OCI-LY3 (cell line): ENCODE measurements at regions not wholly inside any gene's neighbourhood (a gene's known extent, or its start where the extent isn't known, plus 50 kb on each side); places are given as distances from the start of the nearest gene placed in this dataset.
"Not testable (repeated sequence)": the region's sequence is repeated elsewhere in the genome, so short reads cannot be mapped to it uniquely, and the experiment has no call there.

Experiments used
- H2AFZ ChIP-seq: fragments of 200-600, 300-600 bp; shearing (Covaris generic); 2 replicates; pipeline ENCODE4 v1.6.0; 2014; ENCODE audit warnings: antibody characterized with exemption, low read depth, low read length
- H3K27ac ChIP-seq: fragments of 200-600, 300-600 bp; sonication (generic); 2 replicates; pipeline ENCODE4 v1.5.1; 2014; ENCODE audit warnings: mild to moderate bottlenecking, low read length, moderate library complexity, mixed read lengths
- H3K27me3 ChIP-seq: fragments of 200-600, 300-600 bp; sonication (generic); 2 replicates; pipeline ENCODE4 v1.6.1; 2014; ENCODE audit warnings: low read depth, low read length, mixed read lengths
- H3K36me3 ChIP-seq: fragments of 200-600, 300-600 bp; sonication (generic); replicated peaks from 2 replicates; pipeline ENCODE3; 2014; ENCODE audit warnings: low read depth, low read length, mixed read lengths
- H3K4me1 ChIP-seq: fragments of 300-600, 200-600 bp; sonication (generic); 2 replicates; pipeline ENCODE4 v1.6.1; 2014; ENCODE audit warnings: low read length, mixed read lengths
- H3K4me2 ChIP-seq: fragments of 200-600, 300-600 bp; sonication (generic); 2 replicates; pipeline ENCODE4 v1.6.1; 2014; ENCODE audit warnings: low read length, mixed read lengths
- H3K4me3 ChIP-seq: fragments of 300-600, 200-600 bp; sonication (generic); 2 replicates; pipeline ENCODE4 v1.5.1; 2014; ENCODE audit warnings: antibody characterized with exemption, mild to moderate bottlenecking, low read length, moderate library complexity
- H3K79me2 ChIP-seq: fragments of 300-600, 200-600 bp; shearing (Covaris generic); 2 replicates; pipeline ENCODE4 v1.6.1; 2014; ENCODE audit warnings: mild to moderate bottlenecking, low read length, mixed read lengths
- H3K9ac ChIP-seq: fragments of 300-600, 200-600 bp; shearing (Covaris generic); 2 replicates; pipeline ENCODE4 v1.6.0; 2014; ENCODE audit warnings: mild to moderate bottlenecking, low read length, moderate library complexity
- H3K9me3 ChIP-seq: fragments of 200-600, 300-600 bp; shearing (Covaris generic); 2 replicates; pipeline ENCODE4 v1.6.1; 2014; ENCODE audit warnings: low read length, mixed read lengths; ENCODE audit not compliant: insufficient read depth
- H4K20me1 ChIP-seq: fragments of 200-600, 300-600 bp; sonication (generic); 2 replicates; pipeline ENCODE4 v1.6.1; 2016; ENCODE audit warnings: low read length, mixed read lengths; ENCODE audit not compliant: insufficient read depth
- EZH2phosphoT487 ChIP-seq: fragments of 200-600 bp; shearing (Covaris generic); IDR thresholded peaks from 2 replicates; pipeline ENCODE4 v1.6.1; 2018; ENCODE audit warnings: antibody characterized with exemption, mixed run types, low read depth
- TF ChIP-seq, protein P1 (sequence below): fragments of 200-600, 300-600 bp; sonication (generic); IDR thresholded peaks from 2 replicates; pipeline ENCODE4 v1.5.1; 2014; ENCODE audit warnings: antibody characterized with exemption, low read length, low read depth

DNA sequence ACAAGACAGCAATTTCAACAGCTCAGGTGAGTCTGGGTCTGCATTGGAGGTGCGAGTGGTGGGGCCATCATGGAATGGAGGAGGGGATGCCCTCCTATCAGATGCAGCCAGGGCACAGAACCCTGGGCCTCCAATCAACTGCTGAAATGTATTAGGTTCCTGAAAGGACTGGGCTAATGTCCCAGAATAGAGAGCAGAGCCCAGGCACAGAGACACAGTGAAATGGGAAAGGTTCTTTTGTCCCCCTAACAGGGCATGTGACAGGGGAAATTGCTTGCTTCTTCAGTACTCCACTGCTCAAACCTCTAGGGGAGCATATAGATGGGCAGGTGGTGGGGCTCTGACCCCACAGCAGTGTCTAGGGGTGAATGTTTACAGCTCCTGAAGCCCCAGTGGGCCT is 87.3 kb upstream of the CLPB start:
- Histone ChIP-seq H2AFZ (no peak overlapping the region), H3K4me2 (no peak overlapping the region), H3K4me3 (no peak overlapping the region), H4K20me1 (no peaks in the 10 kb centered on the region), H3K9ac (no peak overlapping the region), H3K9me3 (no peaks in the 10 kb centered on the region), H3K79me2 (no peaks in the 10 kb centered on the region), H3K4me1 (peaks cover 13% of the 10 kb centered on the region), H3K27me3 (0 out of 2 replicates have a peak, but pooled peaks cover 8% of the 10 kb centered on the region), H3K27ac (no peak overlapping the region), H3K36me3 (no peaks in the 10 kb centered on the region)
- no peak for TF ChIP-seq EZH2phosphoT487
- TF ChIP-seq, protein P1, sequence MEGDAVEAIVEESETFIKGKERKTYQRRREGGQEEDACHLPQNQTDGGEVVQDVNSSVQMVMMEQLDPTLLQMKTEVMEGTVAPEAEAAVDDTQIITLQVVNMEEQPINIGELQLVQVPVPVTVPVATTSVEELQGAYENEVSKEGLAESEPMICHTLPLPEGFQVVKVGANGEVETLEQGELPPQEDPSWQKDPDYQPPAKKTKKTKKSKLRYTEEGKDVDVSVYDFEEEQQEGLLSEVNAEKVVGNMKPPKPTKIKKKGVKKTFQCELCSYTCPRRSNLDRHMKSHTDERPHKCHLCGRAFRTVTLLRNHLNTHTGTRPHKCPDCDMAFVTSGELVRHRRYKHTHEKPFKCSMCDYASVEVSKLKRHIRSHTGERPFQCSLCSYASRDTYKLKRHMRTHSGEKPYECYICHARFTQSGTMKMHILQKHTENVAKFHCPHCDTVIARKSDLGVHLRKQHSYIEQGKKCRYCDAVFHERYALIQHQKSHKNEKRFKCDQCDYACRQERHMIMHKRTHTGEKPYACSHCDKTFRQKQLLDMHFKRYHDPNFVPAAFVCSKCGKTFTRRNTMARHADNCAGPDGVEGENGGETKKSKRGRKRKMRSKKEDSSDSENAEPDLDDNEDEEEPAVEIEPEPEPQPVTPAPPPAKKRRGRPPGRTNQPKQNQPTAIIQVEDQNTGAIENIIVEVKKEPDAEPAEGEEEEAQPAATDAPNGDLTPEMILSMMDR, result no peak

DNA sequence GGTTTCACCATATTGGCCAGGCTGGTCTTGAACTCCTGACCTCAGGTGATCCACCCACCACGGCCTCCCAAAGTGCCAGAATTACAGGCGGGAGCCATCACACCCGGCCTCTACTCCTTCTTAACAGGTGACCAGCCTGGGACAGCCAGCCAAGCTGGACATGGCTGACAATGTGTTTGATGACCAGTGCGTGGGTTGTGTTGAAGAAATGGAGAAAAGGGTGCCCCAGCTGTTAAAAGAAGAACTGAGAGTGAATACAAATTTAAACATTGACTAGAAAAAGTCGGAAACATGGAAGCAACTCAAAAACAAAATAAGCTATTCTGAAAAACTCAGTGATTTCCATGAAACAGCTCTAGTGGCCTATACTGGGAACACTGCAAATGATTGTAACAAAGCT is 86.5 kb upstream of the CLPB start:
- no peak overlapping the region for H2AFZ ChIP-seq
- H3K9me3 ChIP-seq, result no peaks in the 10 kb centered on the region
- no peaks in the 10 kb centered on the region for H4K20me1 ChIP-seq
- no peak overlapping the region for H3K4me2 ChIP-seq
- TF ChIP-seq, protein P1, result no peak
- TF ChIP-seq EZH2phosphoT487, result no peak
- no peaks in the 10 kb centered on the region for H3K79me2 ChIP-seq
- 0 out of 2 replicates have a peak, but pooled peaks cover 8% of the 10 kb centered on the region for H3K27me3 ChIP-seq
- H3K27ac ChIP-seq, result no peak overlapping the region
- H3K4me3 ChIP-seq, result no peak overlapping the region
- H3K4me1 ChIP-seq, result peaks cover 13% of the 10 kb centered on the region
- no peak overlapping the region for H3K9ac ChIP-seq
- H3K36me3 ChIP-seq, result no peaks in the 10 kb centered on the region

DNA sequence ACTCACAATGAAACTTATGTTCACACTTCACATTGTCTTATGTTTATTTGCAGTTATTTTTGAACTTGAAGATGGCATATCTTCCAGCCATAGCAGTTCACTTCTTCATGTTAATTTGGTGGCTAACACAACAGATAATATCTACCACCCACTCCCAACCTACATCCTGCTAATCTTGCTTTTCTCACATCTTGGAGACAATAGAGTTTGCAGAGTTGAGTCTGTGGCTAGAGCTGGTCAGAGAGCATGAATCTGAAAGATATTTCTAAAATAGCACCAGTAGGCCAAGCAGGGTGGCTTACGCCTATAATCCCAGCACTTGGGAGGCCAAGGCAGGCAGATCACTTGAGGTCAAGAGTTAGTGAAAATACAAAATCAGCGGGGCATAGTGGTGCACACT is 85.6 kb upstream of the CLPB start:
- H3K4me2 ChIP-seq, result peak overlapping the region; percentile 65
- 0 out of 2 replicates have a peak overlapping the region, but pooled peaks have one; percentile 51 for H3K4me3 ChIP-seq
- H2AFZ ChIP-seq, result peak overlapping the region; percentile 62; the same call in 1 of the 2 replicates
- H3K27ac ChIP-seq, H3K36me3 ChIP-seq, H3K9ac ChIP-seq, H3K79me2 ChIP-seq, H3K9me3 ChIP-seq, H3K27me3 ChIP-seq, H4K20me1 ChIP-seq: not testable (repeated sequence)
- H3K4me1 ChIP-seq, result peaks cover 13% of the 10 kb centered on the region

DNA sequence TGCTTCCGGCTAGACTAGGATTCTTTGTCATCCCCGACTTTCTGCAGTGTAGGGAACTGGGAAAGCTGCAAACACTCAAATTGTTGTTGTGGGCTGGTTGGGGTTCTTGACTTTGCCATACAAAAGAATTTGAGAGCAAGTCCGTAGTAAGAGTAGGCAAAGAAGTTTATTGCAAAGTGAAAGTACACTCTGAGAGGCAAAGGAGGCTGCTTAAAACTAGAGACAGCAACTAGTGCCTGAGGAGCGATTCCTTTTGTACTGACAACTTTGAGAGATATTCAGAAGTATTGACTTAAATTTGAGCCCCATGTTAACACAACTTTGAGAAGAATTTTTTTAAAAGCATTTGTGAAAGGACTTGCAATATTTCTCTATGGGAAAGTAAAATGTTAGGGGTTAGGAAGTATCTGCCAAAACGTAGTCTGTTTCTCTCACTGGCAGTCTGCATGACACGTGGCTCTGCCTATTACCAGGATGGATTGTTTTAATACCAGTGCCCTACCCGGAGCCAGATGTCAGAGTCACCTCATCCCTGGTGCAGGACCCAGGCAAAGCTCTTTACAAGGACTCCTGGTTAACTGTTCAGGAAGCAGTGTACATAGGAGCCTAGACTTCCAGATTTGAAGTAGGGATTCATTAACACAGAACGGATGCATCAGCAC is 85.0 kb upstream of the CLPB start:
- Histone ChIP-seq H3K27me3 (peaks cover 11% of the 10 kb centered on the region; the same call in 1 of the 2 replicates), H3K9me3 (no peaks in the 10 kb centered on the region), H3K36me3 (no peaks in the 10 kb centered on the region), H3K9ac (no peak overlapping the region; the same call in 1 of the 2 replicates), H3K4me1 (peaks cover 13% of the 10 kb centered on the region), H2AFZ (peak overlapping the region; percentile 62), H3K27ac (no peak overlapping the region), H4K20me1 (no peaks in the 10 kb centered on the region), H3K4me3 (peak overlapping the region; percentile 51), H3K4me2 (peak overlapping the region; percentile 65), H3K79me2 (no peaks in the 10 kb centered on the region)
- no peak for TF ChIP-seq EZH2phosphoT487
- TF ChIP-seq, protein P1, result no peak
